Gastroesophageal sphincter (tissue), 4 donors: ENCODE measurements at regions not wholly inside any gene's neighbourhood (a gene's known extent, or its start where the extent isn't known, plus 50 kb on each side); places are given as distances from the start of the nearest gene placed in this dataset.

Experiments
- ATAC-seq: fragments of 150-250 bp; one replicate; pipeline ENCODE4 v1.9.1; 2016; ENCODE audit warnings: mild to moderate bottlenecking, moderate library complexity
- H3K27ac ChIP-seq, 4 donors: fragments of 200-600 bp; sonication (generic) in 3 of 4; 1 replicate in 3 of 4; 2 replicates in 1 of 4; pipeline ENCODE4 v1.5.1; 2016 to 2019
- H3K27me3 ChIP-seq: fragments of 200-600 bp; sonication (generic); one replicate; pipeline ENCODE4 v1.5.1; 2019
- H3K36me3 ChIP-seq, 2 donors: fragments of 200-600 bp; sonication (generic); one replicate each; pipeline ENCODE4 v1.5.1; 2019; ENCODE audit warnings: control low read depth in 1 of 2
- H3K4me1 ChIP-seq, 3 donors: fragments of 200-600 bp; sonication (generic); 1 replicate in 2 of 3; 2 replicates in 1 of 3; pipeline ENCODE4 v1.5.1; 2016 to 2019; ENCODE audit warnings: control low read depth in 2 of 3
- H3K4me3 ChIP-seq, 2 donors: fragments of 200-600 bp; sonication (generic); one replicate each; pipeline ENCODE4 v1.5.1; 2019; ENCODE audit warnings: mild to moderate bottlenecking in 1 of 2, moderate library complexity in 1 of 2
- H3K9me3 ChIP-seq, 3 donors: fragments of 200-600 bp; sonication (generic); one replicate each; pipeline ENCODE4 v1.5.1; 2017 to 2019; ENCODE audit warnings: control low read depth in 2 of 3
- CTCF ChIP-seq, 4 experiments: fragments of 200-600 bp in 2 of 4; fragments of 450-650 bp in 2 of 4; sonication (generic) in 1 of 4; IDR thresholded peaks; one replicate each; pipeline ENCODE4 v1.5.1; 2017 to 2019; ENCODE audit warnings: antibody characterized with exemption in 4 of 4, mild to moderate bottlenecking in 2 of 4, moderate library complexity in 2 of 4
- EP300 ChIP-seq: sonication (generic); formaldehyde crosslinking; IDR thresholded peaks from one replicate; pipeline ENCODE4 v1.6.1; 2017; ENCODE audit warnings: antibody characterized with exemption, mild to moderate bottlenecking
- POLR2A ChIP-seq, 2 donors: fragments of 450-650 bp; IDR thresholded peaks; one replicate each; pipeline ENCODE4 v1.6.1; 2017; ENCODE audit warnings: antibody characterized with exemption in 2 of 2, mild to moderate bottlenecking in 2 of 2, moderate library complexity in 1 of 2
- POLR2AphosphoS5 ChIP-seq: sonication (generic); formaldehyde crosslinking; IDR thresholded peaks from one replicate; pipeline ENCODE4 v1.6.1; 2017; ENCODE audit warnings: antibody characterized with exemption
- WGBS, 2 donors: methylation state at CpG; one replicate each; pipeline ENCODE4 v1.1.5; 2018; ENCODE audit warnings: low coverage in 1 of 2; 5-methylcytosine and 5-hydroxymethylcytosine counted together

GRCh38 chr2:217695033-217695520, 307.7 kb downstream of the TNS1 start:
- TF ChIP-seq EP300 (no peak), POLR2AphosphoS5 (peak; percentile 68)
- peak; percentile 23 for ATAC-seq
- Histone ChIP-seq H3K27ac (peak overlapping the region; percentile 20 to 50 (median 37)), H3K27me3 (no peaks in the 10 kb centered on the region), H3K4me3 (no peak overlapping the region), H3K4me1 (peaks cover 10 to 60% (median 17%) of the 10 kb centered on the region in 3 donors), H3K9me3 (no peaks in the 10 kb centered on the region), H3K36me3 (no peaks in the 10 kb centered on the region)
- WGBS, 2 donors = 40 to 42% methylated on average over 1 to 3 of the region's 3 CpGs

- H3K36me3 ChIP-seq = no peaks in the 10 kb centered on the region
- H3K27me3 ChIP-seq = no peaks in the 10 kb centered on the region
- H3K27ac ChIP-seq = peak overlapping the region; percentile 20 to 50 (median 37)
- H3K4me3 ChIP-seq = no peak overlapping the region
- TF ChIP-seq CTCF (IDR thresholded peaks at IDR 0.05) (no peak), POLR2AphosphoS5 (no peak), POLR2A (IDR thresholded peaks at IDR 0.05) (no peak), EP300 (no peak)
- peaks cover 10 to 54% (median 13%) of the 10 kb centered on the region in 3 donors for H3K4me1 ChIP-seq
- no peak for ATAC-seq
- H3K9me3 ChIP-seq = no peaks in the 10 kb centered on the region
- 100% methylated on average over 1 of the region's 1 CpG; no CpG with 5 or more reads in 1 of the 2 donors for WGBS, 2 donors
Measured at GRCh38 chr2:217694291-217694690, 308.5 kb downstream of the TNS1 start.

- no peak overlapping the region for H3K27ac ChIP-seq
- no peaks in the 10 kb centered on the region for H3K36me3 ChIP-seq
- no peak for TF ChIP-seq POLR2AphosphoS5
- TF ChIP-seq CTCF (IDR thresholded peaks at IDR 0.05) = no peak
- no peak for TF ChIP-seq EP300
- no peak for TF ChIP-seq POLR2A (IDR thresholded peaks at IDR 0.05)
- H3K27me3 ChIP-seq = no peaks in the 10 kb centered on the region
- no peak overlapping the region for H3K4me3 ChIP-seq
- H3K9me3 ChIP-seq = no peaks in the 10 kb centered on the region
- peaks cover 7 to 50% (median 10%) of the 10 kb centered on the region in 3 donors for H3K4me1 ChIP-seq
- 89 to 100% methylated on average over 1 of the region's 1 CpG for WGBS, 2 donors
- no peak for ATAC-seq
Measured at GRCh38 chr2:217693363-217693762, 309.4 kb downstream of the TNS1 start.

GRCh38 chr2:217691920-217692666, 310.7 kb downstream of the TNS1 start:
- TF ChIP-seq POLR2AphosphoS5 (peak; percentile 87), POLR2A (IDR thresholded peaks at IDR 0.05) (no peak)
- H3K4me3 ChIP-seq = no peak overlapping the region
- H3K27me3 ChIP-seq = no peaks in the 10 kb centered on the region
- H3K4me1 ChIP-seq = peaks cover 7 to 58% (median 10%) of the 10 kb centered on the region in 3 donors
- no peaks in the 10 kb centered on the region for H3K36me3 ChIP-seq
- no peaks in the 10 kb centered on the region for H3K9me3 ChIP-seq
- peak overlapping the region; percentile 12 to 65 (median 44) for H3K27ac ChIP-seq
- 61 to 67% methylated on average over 5 of the region's 7 CpGs for WGBS, 2 donors
- peak; percentile 91 for ATAC-seq

- H3K9me3 ChIP-seq = no peaks in the 10 kb centered on the region
- no peaks in the 10 kb centered on the region for H3K36me3 ChIP-seq
- H3K27ac ChIP-seq = peak overlapping the region; percentile 12 to 65 (median 44)
- H3K4me1 ChIP-seq = peaks cover 7 to 59% (median 10%) of the 10 kb centered on the region in 3 donors
- H3K4me3 ChIP-seq = no peak overlapping the region
- no peaks in the 10 kb centered on the region for H3K27me3 ChIP-seq
- WGBS, 2 donors = 91 to 94% methylated on average over 3 of the region's 3 CpGs
- no peak for ATAC-seq
- TF ChIP-seq POLR2A (IDR thresholded peaks at IDR 0.05) = no peak
- TF ChIP-seq EP300 = no peak
- no peak for TF ChIP-seq CTCF (IDR thresholded peaks at IDR 0.05)
- no peak for TF ChIP-seq POLR2AphosphoS5
Measured at GRCh38 chr2:217691516-217691915, 311.3 kb downstream of the TNS1 start.

GRCh38 chr2:217689053-217689452, 313.7 kb downstream of the TNS1 start:
- Histone ChIP-seq H3K4me3 (no peak overlapping the region), H3K36me3 (no peaks in the 10 kb centered on the region), H3K4me1 (peaks cover 8 to 64% (median 13%) of the 10 kb centered on the region in 3 donors), H3K27ac (no peak overlapping the region), H3K9me3 (no peaks in the 10 kb centered on the region), H3K27me3 (no peaks in the 10 kb centered on the region)
- TF ChIP-seq POLR2AphosphoS5 (no peak), CTCF (IDR thresholded peaks at IDR 0.05) (no peak), EP300 (no peak), POLR2A (IDR thresholded peaks at IDR 0.05) (no peak)
- no peak for ATAC-seq
- 75 to 100% methylated on average over 1 of the region's 1 CpG for WGBS, 2 donors
